SJCRH30 (cell line): ENCODE measurements at regions not wholly inside any gene's neighbourhood (a gene's known extent, or its start where the extent isn't known, plus 50 kb on each side); places are given as distances from the start of the nearest gene placed in this dataset.
"Not testable (repeated sequence)": the region's sequence is repeated elsewhere in the genome, so short reads cannot be mapped to it uniquely, and the experiment has no call there.

ENCODE experiments used
- DNase-seq, 2 experiments: peaks; one replicate each; pipeline ENCODE4 v3.0.0-alpha.2; 2015 to 2020
- H3K27ac ChIP-seq: fragments of 250-450 bp; sonication (Bioruptor Pico); 2 replicates; pipeline ENCODE4 v1.5.1; 2020; ENCODE audit warnings: mild to moderate bottlenecking, moderate library complexity
- H3K27me3 ChIP-seq: fragments of 250-450 bp; sonication (Bioruptor Pico); 2 replicates; pipeline ENCODE4 v1.5.1; 2020; ENCODE audit warnings: mild to moderate bottlenecking, moderate library complexity
- H3K36me3 ChIP-seq: fragments of 250-450 bp; sonication (Bioruptor Pico); 2 replicates; pipeline ENCODE4 v1.5.1; 2020; ENCODE audit warnings: mild to moderate bottlenecking, moderate library complexity
- H3K4me1 ChIP-seq: fragments of 250-450 bp; sonication (Bioruptor Pico); 2 replicates; pipeline ENCODE4 v1.5.1; 2020; ENCODE audit warnings: mild to moderate bottlenecking, moderate library complexity
- H3K4me3 ChIP-seq: fragments of 250-450 bp; sonication (Bioruptor Pico); 2 replicates; pipeline ENCODE4 v1.5.1; 2020; ENCODE audit warnings: mild to moderate bottlenecking, moderate library complexity
- H3K9me3 ChIP-seq: fragments of 250-450 bp; sonication (Bioruptor Pico); replicated peaks from 2 replicates; pipeline ENCODE4 v1.5.1; 2020; ENCODE audit warnings: mild to moderate bottlenecking, moderate library complexity

- DNase-seq = no peak
- H3K9me3 ChIP-seq = no peaks in the 10 kb centered on the region; the same call in 1 of the 2 replicates
- no peak overlapping the region for H3K4me3 ChIP-seq
- no peaks in the 10 kb centered on the region for H3K27me3 ChIP-seq
- no peaks in the 10 kb centered on the region for H3K36me3 ChIP-seq
- no peak overlapping the region for H3K27ac ChIP-seq
- no peaks in the 10 kb centered on the region for H3K4me1 ChIP-seq
These were observed 250.5 kb upstream of the ATP5MC3 start for GRCh38 chr2:175432021-175432420.

- Histone ChIP-seq H3K9me3 (no peaks in the 10 kb centered on the region; the same call in 1 of the 2 replicates), H3K27me3 (no peaks in the 10 kb centered on the region), H3K36me3 (no peaks in the 10 kb centered on the region), H3K4me1 (no peaks in the 10 kb centered on the region), H3K4me3 (no peak overlapping the region), H3K27ac (no peak overlapping the region)
- no peak for DNase-seq
These were observed 249.8 kb upstream of the ATP5MC3 start for GRCh38 chr2:175431101-175431946.

GRCh38 chr2:175430236-175430635 is 248.7 kb upstream of the ATP5MC3 start:
- H3K27me3 ChIP-seq = no peaks in the 10 kb centered on the region
- no peaks in the 10 kb centered on the region for H3K4me1 ChIP-seq
- H3K4me3 ChIP-seq = no peak overlapping the region
- no peak overlapping the region for H3K27ac ChIP-seq
- no peak for DNase-seq
- H3K9me3 ChIP-seq = no peaks in the 10 kb centered on the region; the same call in 1 of the 2 replicates
- H3K36me3 ChIP-seq = no peaks in the 10 kb centered on the region

GRCh38 chr2:175418224-175418835 is 236.8 kb upstream of the ATP5MC3 start:
- no peaks in the 10 kb centered on the region for H3K4me1 ChIP-seq
- H3K27me3 ChIP-seq = no peaks in the 10 kb centered on the region
- no peak for DNase-seq
- no peak overlapping the region for H3K27ac ChIP-seq
- H3K4me3 ChIP-seq = no peak overlapping the region
- H3K36me3 ChIP-seq = no peaks in the 10 kb centered on the region
- no peaks in the 10 kb centered on the region for H3K9me3 ChIP-seq

- peak; percentile 38 to 65 for DNase-seq
- H3K4me3 ChIP-seq = no peak overlapping the region
- H3K27me3 ChIP-seq = no peaks in the 10 kb centered on the region
- no peak overlapping the region for H3K27ac ChIP-seq
- H3K9me3 ChIP-seq = no peaks in the 10 kb centered on the region
- no peaks in the 10 kb centered on the region for H3K36me3 ChIP-seq
- H3K4me1 ChIP-seq = no peaks in the 10 kb centered on the region
These were observed 233.5 kb upstream of the ATP5MC3 start for GRCh38 chr2:175414882-175415487.

GRCh38 chr2:175414191-175414881 is 232.8 kb upstream of the ATP5MC3 start:
- H3K27ac ChIP-seq = no peak overlapping the region
- H3K9me3 ChIP-seq = no peaks in the 10 kb centered on the region
- no peak overlapping the region for H3K4me3 ChIP-seq
- no peaks in the 10 kb centered on the region for H3K27me3 ChIP-seq
- H3K4me1 ChIP-seq = no peaks in the 10 kb centered on the region
- H3K36me3 ChIP-seq = no peaks in the 10 kb centered on the region
- no peak for DNase-seq

- H3K4me1 ChIP-seq, H3K27me3 ChIP-seq, H3K4me3 ChIP-seq, DNase-seq, H3K9me3 ChIP-seq, H3K27ac ChIP-seq, H3K36me3 ChIP-seq: not testable (repeated sequence)
These were observed 229.4 kb upstream of the ATP5MC3 start for GRCh38 chr2:175410941-175411340.

GRCh38 chr2:175404839-175405238 is 223.3 kb upstream of the ATP5MC3 start:
- Histone ChIP-seq H3K27ac (no peak overlapping the region), H3K4me3 (no peak overlapping the region), H3K4me1 (no peaks in the 10 kb centered on the region), H3K9me3 (no peaks in the 10 kb centered on the region), H3K36me3 (no peaks in the 10 kb centered on the region), H3K27me3 (peaks cover 2% of the 10 kb centered on the region; the same call in 1 of the 2 replicates)
- DNase-seq = no peak

- no peaks in the 10 kb centered on the region for H3K4me1 ChIP-seq
- DNase-seq = no peak
- H3K27ac ChIP-seq = no peak overlapping the region
- no peaks in the 10 kb centered on the region for H3K36me3 ChIP-seq
- no peak overlapping the region for H3K4me3 ChIP-seq
- no peaks in the 10 kb centered on the region for H3K9me3 ChIP-seq
- H3K27me3 ChIP-seq = peaks cover 2% of the 10 kb centered on the region; the same call in 1 of the 2 replicates
These were observed 222.2 kb upstream of the ATP5MC3 start for GRCh38 chr2:175403599-175404221.

GRCh38 chr2:175402571-175402970 is 221.1 kb upstream of the ATP5MC3 start:
- H3K4me3 ChIP-seq = no peak overlapping the region
- H3K9me3 ChIP-seq = no peaks in the 10 kb centered on the region
- no peaks in the 10 kb centered on the region for H3K36me3 ChIP-seq
- H3K27me3 ChIP-seq = no peaks in the 10 kb centered on the region
- H3K4me1 ChIP-seq = no peaks in the 10 kb centered on the region
- no peak for DNase-seq
- H3K27ac ChIP-seq = no peak overlapping the region

- Histone ChIP-seq H3K9me3 (no peaks in the 10 kb centered on the region), H3K27ac (no peak overlapping the region), H3K27me3 (no peaks in the 10 kb centered on the region), H3K4me3 (no peak overlapping the region), H3K36me3 (no peaks in the 10 kb centered on the region), H3K4me1 (no peaks in the 10 kb centered on the region)
- DNase-seq = no peak
These were observed 220.5 kb upstream of the ATP5MC3 start for GRCh38 chr2:175401956-175402469.

GRCh38 chr2:175400975-175401374 is 219.5 kb upstream of the ATP5MC3 start:
- H3K4me1 ChIP-seq = no peaks in the 10 kb centered on the region
- no peak overlapping the region for H3K4me3 ChIP-seq
- no peaks in the 10 kb centered on the region for H3K27me3 ChIP-seq
- H3K27ac ChIP-seq = no peak overlapping the region
- no peaks in the 10 kb centered on the region for H3K36me3 ChIP-seq
- DNase-seq = no peak
- no peaks in the 10 kb centered on the region for H3K9me3 ChIP-seq

- DNase-seq = no peak
- no peaks in the 10 kb centered on the region for H3K27me3 ChIP-seq
These were observed 217.8 kb upstream of the ATP5MC3 start for GRCh38 chr2:175399326-175399725.

GRCh38 chr2:175398848-175399247 is 217.3 kb upstream of the ATP5MC3 start:
- no peaks in the 10 kb centered on the region for H3K4me1 ChIP-seq

More at GRCh38 chr2:175399326-175399725, 217.8 kb upstream of the ATP5MC3 start:
- no peaks in the 10 kb centered on the region for H3K9me3 ChIP-seq
- H3K27ac ChIP-seq = no peak overlapping the region
- no peaks in the 10 kb centered on the region for H3K4me1 ChIP-seq
- H3K4me3 ChIP-seq = no peak overlapping the region
- H3K36me3 ChIP-seq = no peaks in the 10 kb centered on the region

More at GRCh38 chr2:175398848-175399247, 217.3 kb upstream of the ATP5MC3 start:
- H3K4me3 ChIP-seq = no peak overlapping the region
- no peaks in the 10 kb centered on the region for H3K9me3 ChIP-seq
- DNase-seq = no peak
- no peaks in the 10 kb centered on the region for H3K36me3 ChIP-seq
- H3K27ac ChIP-seq = no peak overlapping the region
- H3K27me3 ChIP-seq = no peaks in the 10 kb centered on the region
